ENCODE measurements at regions not wholly inside any gene's neighbourhood (a gene's known extent, or its start where the extent isn't known, plus 50 kb on each side); places are given as distances from the start of the nearest gene placed in this dataset.
"Not testable (repeated sequence)": the region's sequence is repeated elsewhere in the genome, so short reads cannot be mapped to it uniquely, and the experiment has no call there.

- intact Hi-C loops (cut with micrococcal nuclease), result no loop called here
- no peaks in the 10 kb centered on the region for H3K4me1 ChIP-seq (ENCODE audit: control insufficient read depth in 2 of 2, insufficient read depth in 2 of 2, low read length in 2 of 2)
- no CpG with 5 or more reads among the region's 2 CpGs for WGBS (ENCODE audit: insufficient coverage)
- no peaks in the 10 kb centered on the region for H4K20me1 ChIP-seq (ENCODE audit: control insufficient read depth, insufficient read depth, low read length, poor library complexity, severe bottlenecking)
- H3K9me3 Mint-ChIP-seq (ENCODE audit: insufficient read depth), result no peaks in the 10 kb centered on the region
- H3K9me3 ChIP-seq (ENCODE audit: control extremely low read depth in 1 of 3, control insufficient read depth in 2 of 3, insufficient read depth in 1 of 3, low read length in 2 of 3), result no peaks in the 10 kb centered on the region
- ATAC-seq (ENCODE audit: low read depth) (no peak), DNase-seq (no peak)
- CTCF ChIA-PET, result interaction anchor here (0.6 kb wide), 1 partner anchor 24 kb away, joined by 3 read pairs; no protein-coding TSS in a partner anchor
- no peaks in the 10 kb centered on the region for H3K27me3 Mint-ChIP-seq
- H3K27me3 ChIP-seq (replicated peaks in 1 of 4; ENCODE audit: control extremely low read depth in 1 of 4, control insufficient read depth in 3 of 4, insufficient read depth in 4 of 4, low read length in 3 of 4), result no peaks in the 10 kb centered on the region
- H3K4me1 Mint-ChIP-seq, result no peaks in the 10 kb centered on the region
- H2AFZ ChIP-seq (ENCODE audit: insufficient read depth, low read depth, low read length, poor library complexity, severe bottlenecking), result no peak overlapping the region
- H3K79me2 ChIP-seq (ENCODE audit: control insufficient read depth, insufficient read depth, low read length), result no peaks in the 10 kb centered on the region
- no peak overlapping the region for H3K4me2 ChIP-seq (replicated peaks; ENCODE audit: low read depth, low read length, poor library complexity, severe bottlenecking)
- no peak overlapping the region for H3K4me3 ChIP-seq (ENCODE audit: control extremely low read depth in 1 of 5, extremely low read depth in 1 of 5, insufficient read depth in 1 of 5, low read depth in 2 of 5, low read length in 4 of 5)
- no peak overlapping the region for H3K9ac ChIP-seq (ENCODE audit: low read length)
- H3K27ac ChIP-seq (ENCODE audit: low read length in 2 of 2), result no peak overlapping the region
- TF ChIP-seq EZH2 (IDR thresholded peaks at IDR 0.05; ENCODE audit: borderline replicate concordance, insufficient read depth, low read depth, low read length, poor library complexity, severe bottlenecking) (no peak), CTCF (IDR thresholded peaks at IDR 0.05) (no peak)
- H3K36me3 ChIP-seq (replicated peaks in 1 of 2; ENCODE audit: control extremely low read depth in 1 of 2, control insufficient read depth in 1 of 2, extremely low read depth in 1 of 2, insufficient read depth in 2 of 2, low read length in 1 of 2), result no peaks in the 10 kb centered on the region
- POLR2A ChIA-PET, result no interaction called here
- H3K27ac Mint-ChIP-seq, result no peak overlapping the region
- no peak overlapping the region for H3K4me3 Mint-ChIP-seq
Measured at GRCh38 chr15:35698966-35699575, 153.1 kb upstream of the DPH6 start.

- H3K36me3 ChIP-seq (replicated peaks in 1 of 2; ENCODE audit: control extremely low read depth in 1 of 2, control insufficient read depth in 1 of 2, extremely low read depth in 1 of 2, insufficient read depth in 2 of 2, low read length in 1 of 2); H4K20me1 ChIP-seq (ENCODE audit: control insufficient read depth, insufficient read depth, low read length, poor library complexity, severe bottlenecking); H3K27me3 ChIP-seq (replicated peaks in 1 of 4; ENCODE audit: control extremely low read depth in 1 of 4, control insufficient read depth in 3 of 4, insufficient read depth in 4 of 4, low read length in 3 of 4); H3K9me3 ChIP-seq (ENCODE audit: control extremely low read depth in 1 of 3, control insufficient read depth in 2 of 3, insufficient read depth in 1 of 3, low read length in 2 of 3); POLR2A ChIA-PET; H3K4me1 ChIP-seq (ENCODE audit: control insufficient read depth in 2 of 2, insufficient read depth in 2 of 2, low read length in 2 of 2); CTCF ChIA-PET; H3K27me3 Mint-ChIP-seq; H3K27ac ChIP-seq (ENCODE audit: low read length in 2 of 2); H3K27ac Mint-ChIP-seq; H3K9me3 Mint-ChIP-seq (ENCODE audit: insufficient read depth); intact Hi-C loops (cut with micrococcal nuclease); H3K79me2 ChIP-seq (ENCODE audit: control insufficient read depth, insufficient read depth, low read length); H3K4me3 Mint-ChIP-seq; H2AFZ ChIP-seq (ENCODE audit: insufficient read depth, low read depth, low read length, poor library complexity, severe bottlenecking); H3K4me1 Mint-ChIP-seq; DNase-seq; H3K4me3 ChIP-seq (ENCODE audit: control extremely low read depth in 1 of 5, extremely low read depth in 1 of 5, insufficient read depth in 1 of 5, low read depth in 2 of 5, low read length in 4 of 5); H3K4me2 ChIP-seq (replicated peaks; ENCODE audit: low read depth, low read length, poor library complexity, severe bottlenecking); H3K9ac ChIP-seq (ENCODE audit: low read length); ATAC-seq (ENCODE audit: low read depth): not testable (repeated sequence)
- 95% methylated on average over 3 of the region's 5 CpGs for WGBS (ENCODE audit: insufficient coverage)
Measured at GRCh38 chr15:35700091-35700593, 154.2 kb upstream of the DPH6 start.
